K562 (cell line): ENCODE measurements at regions not wholly inside any gene's neighbourhood (a gene's known extent, or its start where the extent isn't known, plus 50 kb on each side); places are given as distances from the start of the nearest gene placed in this dataset.

Experiments used
- ATAC-seq: fragments of 200-7000 bp; cut with Tn5 transposase; 3 replicates; pipeline ENCODE4 v1.9.1; 2020; ENCODE audit warnings: moderate library complexity
- BruUV-seq: library from RNA; stranded (reverse); fragments of 400-500 nt; replicated peaks from 2 replicates; lab custom pipeline; 2021; lab: Mats Ljungman, UMichigan
- CTCF ChIA-PET: fragments of 300-600 bp; formaldehyde crosslinking; extraction: SDS; loops from one replicate; lab custom pipeline; 2021; ENCODE audit warnings: low intra/inter-chr PET ratio; lab: Yijun Ruan, JAX
- POLR2A ChIA-PET: fragments of 300-600, 350-650 bp; sonication (Branson Sonifier 250); formaldehyde crosslinking; extraction: SDS; loops from one replicate; lab custom pipeline; 2021; ENCODE audit warnings: antibody characterized with exemption, inconsistent platforms; lab: Yijun Ruan, JAX
- DNase-seq, 4 experiments: peaks; one replicate each; pipeline versions ENCODE4 v3.0.0 to v3.0.0-alpha.2; 2011 to 2018; ENCODE audit warnings: low spot score in 3 of 4, mixed read lengths in 3 of 4; ENCODE audit errors: extremely low read depth in 1 of 4
- FAIRE-seq: peaks from 2 replicates; lab custom pipeline; 2011; peaks lifted over from hg19 to GRCh38; lab: Jason Lieb, UNC
- H2AFZ ChIP-seq: 2 replicates; pipeline ENCODE4 v1.6.0; 2011; ENCODE audit warnings: low read depth, low read length, control low read depth, inconsistent platforms
- H3K27ac ChIP-seq: fragments of 200-600 bp; 3 replicates; pipeline ENCODE4 v1.8.0; 2011; ENCODE audit warnings: low read depth, mild to moderate bottlenecking, control low read depth, inconsistent platforms, low read length, moderate library complexity, mixed read lengths; ENCODE audit errors: extremely low read depth
- H3K27me3 ChIP-seq, 2 experiments: fragments of 300-600 bp in 1 of 2; 2 replicates in 1 of 2; 3 replicates in 1 of 2; pipeline versions ENCODE4 v1.6.0 to v1.8.0; 2011; ENCODE audit warnings: inconsistent platforms in 2 of 2, low read length in 2 of 2, mild to moderate bottlenecking in 1 of 2, mixed read lengths in 1 of 2, moderate library complexity in 1 of 2; ENCODE audit not compliant: control insufficient read depth in 2 of 2, insufficient read depth in 2 of 2
- H3K36me3 ChIP-seq: fragments of 300-600 bp; 3 replicates; pipeline ENCODE4 v1.8.0; 2011; ENCODE audit warnings: mild to moderate bottlenecking, low read length, inconsistent platforms; ENCODE audit not compliant: control insufficient read depth, insufficient read depth
- H3K4me1 ChIP-seq, 2 experiments: fragments of 200-600 bp in 1 of 2; replicated peaks in 1 of 2; 2 replicates in 1 of 2; 3 replicates in 1 of 2; pipeline versions ENCODE4 v1.5.1 to v1.8.0; 2011; ENCODE audit warnings: inconsistent platforms in 2 of 2, low read length in 2 of 2, mild to moderate bottlenecking in 1 of 2, mixed read lengths in 1 of 2, moderate library complexity in 1 of 2; ENCODE audit not compliant: control insufficient read depth in 2 of 2, insufficient read depth in 2 of 2
- H3K4me2 ChIP-seq: 2 replicates; pipeline ENCODE4 v1.6.1; 2011; ENCODE audit warnings: low read length, control low read depth, inconsistent platforms, mixed read lengths; ENCODE audit not compliant: insufficient read depth
- H3K4me3 ChIP-seq: fragments of 200-600 bp; sonication (generic), shearing (Covaris generic); 2 replicates; pipeline ENCODE4 v1.5.1; 2016; ENCODE audit warnings: control low read depth, inconsistent platforms
- H3K79me2 ChIP-seq: fragments of 200-600 bp; 3 replicates; pipeline ENCODE4 v1.8.0; 2011; ENCODE audit warnings: low read length, inconsistent platforms; ENCODE audit not compliant: control insufficient read depth, insufficient read depth
- H3K9ac ChIP-seq, 2 experiments: 2 replicates each; pipeline versions ENCODE4 v1.6.0 to v1.6.1; 2011; ENCODE audit warnings: low read depth in 2 of 2, low read length in 2 of 2, control low read depth in 1 of 2, inconsistent platforms in 1 of 2, mild to moderate bottlenecking in 1 of 2, mixed read lengths in 1 of 2; ENCODE audit not compliant: insufficient read depth in 1 of 2
- H3K9me1 ChIP-seq: one replicate; pipeline ENCODE4 v1.6.0; 2011; ENCODE audit warnings: inconsistent platforms, mild to moderate bottlenecking, low read length, moderate library complexity; ENCODE audit not compliant: control insufficient read depth, insufficient read depth
- H3K9me3 ChIP-seq: replicated peaks from 2 replicates; pipeline ENCODE4 v1.5.1; 2011; ENCODE audit warnings: low read depth, low read length, inconsistent platforms; ENCODE audit not compliant: control insufficient read depth, insufficient read depth
- H4K20me1 ChIP-seq: replicated peaks from 2 replicates; pipeline ENCODE4 v1.6.1; 2011; ENCODE audit warnings: low read length, inconsistent platforms, mixed read lengths; ENCODE audit not compliant: control insufficient read depth, insufficient read depth
- BACH1 ChIP-seq: fragments of 200-800 bp; sonication (Bioruptor generic); IDR thresholded peaks from 2 replicates; pipeline ENCODE4 v1.6.1; 2016; ENCODE audit warnings: missing genetic modification characterization, missing compliant biosample characterization
- FOXA3 ChIP-seq, 2 experiments: fragments of 450-650 bp in 1 of 2; sonication (generic) in 1 of 2; formaldehyde crosslinking; IDR thresholded peaks in 1 of 2; conservative IDR thresholded peaks in 1 of 2; 2 replicates each; pipeline versions ENCODE4 v1.4.0 to v1.8.0; 2020 to 2022; ENCODE audit warnings: mild to moderate bottlenecking in 2 of 2, missing genetic modification reagents in 1 of 2
- JUNB ChIP-seq: fragments of 450-650 bp; formaldehyde crosslinking; conservative IDR thresholded peaks from 2 replicates; pipeline ENCODE4 v1.4.0; 2020; ENCODE audit warnings: mild to moderate bottlenecking
- KAT2B ChIP-seq: IDR thresholded peaks from one replicate; pipeline ENCODE4 v1.6.1; 2012; ENCODE audit warnings: low read depth, mild to moderate bottlenecking, control low read depth, inconsistent platforms, low read length, moderate library complexity
- PHB2 ChIP-seq: fragments of 450-650 bp; IDR thresholded peaks from 2 replicates; pipeline ENCODE4 v1.6.1; 2017; ENCODE audit warnings: low read depth
- SNRNP70 ChIP-seq: fragments of 200-400 bp; formaldehyde crosslinking; optimal IDR thresholded peaks from 2 replicates; pipeline ENCODE3; 2017; ENCODE audit warnings: low read depth, low read length
- THRAP3 ChIP-seq: fragments of 450-650 bp; IDR thresholded peaks from 2 replicates; pipeline ENCODE4 v1.6.1; 2016; ENCODE audit warnings: mild to moderate bottlenecking, inconsistent platforms, borderline replicate concordance
- ZC3H11A ChIP-seq: IDR thresholded peaks from 2 replicates; pipeline ENCODE4 v1.6.1; 2012; ENCODE audit warnings: low read depth, low read length, improper control_type of control experiment
- ZNF263 ChIP-seq: sonication (generic); formaldehyde crosslinking; IDR thresholded peaks from 2 replicates; pipeline ENCODE4 v1.8.0; 2022; ENCODE audit warnings: mild to moderate bottlenecking, missing genetic modification reagents, borderline replicate concordance
- WGBS: fragments of 100-300 bp; shearing (Covaris generic); methylation state at CpG from one replicate; pipeline ENCODE4 v1.1.6; 2016; ENCODE audit warnings: low coverage, mixed read lengths; ENCODE audit not compliant: insufficient coverage; ENCODE audit errors: missing lambda C conversion rate; 5-methylcytosine and 5-hydroxymethylcytosine counted together
- in situ Hi-C: fragments of 300-500 bp; cut with MboI; formaldehyde crosslinking; loops from 4 replicates; pipeline ENCODE4 v1.15.0; 2018; ENCODE audit warnings: inconsistent platforms, mixed read lengths
- intact Hi-C: fragments of 100-400 bp; cut with micrococcal nuclease; formaldehyde crosslinking; loops from 2 replicates; pipeline ENCODE4 v1.14.2; 2022
- TF ChIP-seq, protein P1 (sequence below): fragments of 250-450 bp; sonication (Bioruptor Pico); IDR thresholded peaks from 2 replicates; pipeline ENCODE4 v1.4.0; 2020
- TF ChIP-seq, protein P2 (sequence below): fragments of 250-450 bp; sonication (Bioruptor Pico); IDR thresholded peaks from 2 replicates; pipeline ENCODE4 v1.5.0; 2021
- TF ChIP-seq, protein P3 (sequence below): fragments of 250-450 bp; sonication (Bioruptor Pico); IDR thresholded peaks from 2 replicates; pipeline ENCODE4 v1.4.0; 2020; ENCODE audit warnings: mild to moderate bottlenecking, moderate library complexity
- TF ChIP-seq, protein P4 (sequence below): fragments of 250-450 bp; sonication (Bioruptor Pico); IDR thresholded peaks from 2 replicates; pipeline ENCODE4 v1.6.1; 2021; ENCODE audit warnings: mild to moderate bottlenecking
- TF ChIP-seq, protein P5 (sequence below): fragments of 200-800 bp; sonication (Bioruptor generic); IDR thresholded peaks from 2 replicates; pipeline ENCODE4 v1.6.1; 2017; ENCODE audit warnings: missing genetic modification characterization, missing compliant biosample characterization
- TF ChIP-seq, protein P6 (sequence below): IDR thresholded peaks from 2 replicates; pipeline ENCODE4 v1.6.1; 2016; ENCODE audit warnings: missing genetic modification characterization, missing compliant biosample characterization

DNA sequence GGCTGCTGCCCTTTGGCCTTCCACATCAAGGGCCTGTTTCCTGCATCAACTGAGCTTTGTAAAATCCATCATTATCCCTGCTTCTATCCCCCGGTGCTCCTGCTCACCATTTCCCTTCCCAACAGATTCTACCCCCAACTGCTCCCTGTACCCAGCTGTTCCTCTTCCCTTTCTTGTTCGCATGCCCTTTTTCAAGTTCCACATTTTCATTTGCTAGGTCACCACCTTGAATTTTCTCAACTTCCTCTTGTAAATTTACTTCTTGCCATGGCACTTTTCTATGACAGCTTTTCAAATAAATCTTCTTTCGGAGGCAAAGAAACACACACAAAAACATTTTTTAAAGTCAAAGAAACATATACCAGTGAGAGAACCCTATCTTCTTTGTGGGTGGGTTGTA lies 330.5 kb upstream of the ADGRL2 start:
- Histone ChIP-seq H3K27ac (no peak overlapping the region), H3K9me3 (no peaks in the 10 kb centered on the region), H3K36me3 (no peaks in the 10 kb centered on the region), H3K4me2 (no peak overlapping the region), H3K27me3 (no peaks in the 10 kb centered on the region), H3K4me1 (no peaks in the 10 kb centered on the region), H3K4me3 (no peak overlapping the region), H3K79me2 (no peaks in the 10 kb centered on the region), H3K9me1 (no peaks in the 10 kb centered on the region), H2AFZ (no peak overlapping the region), H4K20me1 (no peaks in the 10 kb centered on the region), H3K9ac (no peak overlapping the region)
- ChIA-PET POLR2A (no interaction called here), CTCF (no interaction called here)
- intact Hi-C loops (no loop called here), in situ Hi-C loops (no loop called here)
- WGBS: 0% methylated on average over 3 of the region's 3 CpGs
- BruUV-seq: no TSS peak
- DNase-seq (no peak), ATAC-seq (no peak), FAIRE-seq (no peak)
- no peak for TF ChIP-seq ZC3H11A
- TF ChIP-seq, protein P1, sequence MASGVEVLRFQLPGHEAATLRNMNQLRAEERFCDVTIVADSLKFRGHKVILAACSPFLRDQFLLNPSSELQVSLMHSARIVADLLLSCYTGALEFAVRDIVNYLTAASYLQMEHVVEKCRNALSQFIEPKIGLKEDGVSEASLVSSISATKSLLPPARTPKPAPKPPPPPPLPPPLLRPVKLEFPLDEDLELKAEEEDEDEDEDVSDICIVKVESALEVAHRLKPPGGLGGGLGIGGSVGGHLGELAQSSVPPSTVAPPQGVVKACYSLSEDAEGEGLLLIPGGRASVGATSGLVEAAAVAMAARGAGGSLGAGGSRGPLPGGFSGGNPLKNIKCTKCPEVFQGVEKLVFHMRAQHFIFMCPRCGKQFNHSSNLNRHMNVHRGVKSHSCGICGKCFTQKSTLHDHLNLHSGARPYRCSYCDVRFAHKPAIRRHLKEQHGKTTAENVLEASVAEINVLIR (CRISPR knock-in tag): no peak
- TF ChIP-seq KAT2B: no peak
- TF ChIP-seq, protein P2, sequence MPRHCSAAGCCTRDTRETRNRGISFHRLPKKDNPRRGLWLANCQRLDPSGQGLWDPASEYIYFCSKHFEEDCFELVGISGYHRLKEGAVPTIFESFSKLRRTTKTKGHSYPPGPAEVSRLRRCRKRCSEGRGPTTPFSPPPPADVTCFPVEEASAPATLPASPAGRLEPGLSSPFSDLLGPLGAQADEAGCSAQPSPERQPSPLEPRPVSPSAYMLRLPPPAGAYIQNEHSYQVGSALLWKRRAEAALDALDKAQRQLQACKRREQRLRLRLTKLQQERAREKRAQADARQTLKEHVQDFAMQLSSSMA (CRISPR knock-in tag): no peak
- TF ChIP-seq FOXA3 (CRISPR knock-in tag; conservative IDR thresholded peaks at IDR 0.05 in 1 of 2, IDR thresholded peaks at IDR 0.05 in 1 of 2): no peak
- TF ChIP-seq, protein P3, sequence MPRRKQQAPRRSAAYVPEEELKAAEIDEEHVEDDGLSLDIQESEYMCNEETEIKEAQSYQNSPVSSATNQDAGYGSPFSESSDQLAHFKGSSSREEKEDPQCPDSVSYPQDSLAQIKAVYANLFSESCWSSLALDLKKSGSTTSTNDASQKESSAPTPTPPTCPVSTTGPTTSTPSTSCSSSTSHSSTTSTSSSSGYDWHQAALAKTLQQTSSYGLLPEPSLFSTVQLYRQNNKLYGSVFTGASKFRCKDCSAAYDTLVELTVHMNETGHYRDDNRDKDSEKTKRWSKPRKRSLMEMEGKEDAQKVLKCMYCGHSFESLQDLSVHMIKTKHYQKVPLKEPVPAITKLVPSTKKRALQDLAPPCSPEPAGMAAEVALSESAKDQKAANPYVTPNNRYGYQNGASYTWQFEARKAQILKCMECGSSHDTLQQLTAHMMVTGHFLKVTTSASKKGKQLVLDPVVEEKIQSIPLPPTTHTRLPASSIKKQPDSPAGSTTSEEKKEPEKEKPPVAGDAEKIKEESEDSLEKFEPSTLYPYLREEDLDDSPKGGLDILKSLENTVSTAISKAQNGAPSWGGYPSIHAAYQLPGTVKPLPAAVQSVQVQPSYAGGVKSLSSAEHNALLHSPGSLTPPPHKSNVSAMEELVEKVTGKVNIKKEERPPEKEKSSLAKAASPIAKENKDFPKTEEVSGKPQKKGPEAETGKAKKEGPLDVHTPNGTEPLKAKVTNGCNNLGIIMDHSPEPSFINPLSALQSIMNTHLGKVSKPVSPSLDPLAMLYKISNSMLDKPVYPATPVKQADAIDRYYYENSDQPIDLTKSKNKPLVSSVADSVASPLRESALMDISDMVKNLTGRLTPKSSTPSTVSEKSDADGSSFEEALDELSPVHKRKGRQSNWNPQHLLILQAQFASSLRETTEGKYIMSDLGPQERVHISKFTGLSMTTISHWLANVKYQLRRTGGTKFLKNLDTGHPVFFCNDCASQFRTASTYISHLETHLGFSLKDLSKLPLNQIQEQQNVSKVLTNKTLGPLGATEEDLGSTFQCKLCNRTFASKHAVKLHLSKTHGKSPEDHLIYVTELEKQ (CRISPR knock-in tag): no peak
- TF ChIP-seq BACH1 (tag): no peak
- no peak for TF ChIP-seq THRAP3
- TF ChIP-seq, protein P4, sequence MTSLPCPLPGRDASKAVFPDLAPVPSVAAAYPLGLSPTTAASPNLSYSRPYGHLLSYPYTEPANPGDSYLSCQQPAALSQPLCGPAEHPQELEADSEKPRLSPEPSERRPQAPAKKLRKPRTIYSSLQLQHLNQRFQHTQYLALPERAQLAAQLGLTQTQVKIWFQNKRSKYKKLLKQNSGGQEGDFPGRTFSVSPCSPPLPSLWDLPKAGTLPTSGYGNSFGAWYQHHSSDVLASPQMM (CRISPR knock-in tag): no peak
- no peak for TF ChIP-seq SNRNP70
- no peak for TF ChIP-seq ZNF263 (CRISPR knock-in tag)
- TF ChIP-seq, protein P5, sequence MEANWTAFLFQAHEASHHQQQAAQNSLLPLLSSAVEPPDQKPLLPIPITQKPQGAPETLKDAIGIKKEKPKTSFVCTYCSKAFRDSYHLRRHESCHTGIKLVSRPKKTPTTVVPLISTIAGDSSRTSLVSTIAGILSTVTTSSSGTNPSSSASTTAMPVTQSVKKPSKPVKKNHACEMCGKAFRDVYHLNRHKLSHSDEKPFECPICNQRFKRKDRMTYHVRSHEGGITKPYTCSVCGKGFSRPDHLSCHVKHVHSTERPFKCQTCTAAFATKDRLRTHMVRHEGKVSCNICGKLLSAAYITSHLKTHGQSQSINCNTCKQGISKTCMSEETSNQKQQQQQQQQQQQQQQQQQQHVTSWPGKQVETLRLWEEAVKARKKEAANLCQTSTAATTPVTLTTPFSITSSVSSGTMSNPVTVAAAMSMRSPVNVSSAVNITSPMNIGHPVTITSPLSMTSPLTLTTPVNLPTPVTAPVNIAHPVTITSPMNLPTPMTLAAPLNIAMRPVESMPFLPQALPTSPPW (CRISPR knock-in tag): no peak
- no peak for TF ChIP-seq JUNB (CRISPR knock-in tag)
- TF ChIP-seq, protein P6, sequence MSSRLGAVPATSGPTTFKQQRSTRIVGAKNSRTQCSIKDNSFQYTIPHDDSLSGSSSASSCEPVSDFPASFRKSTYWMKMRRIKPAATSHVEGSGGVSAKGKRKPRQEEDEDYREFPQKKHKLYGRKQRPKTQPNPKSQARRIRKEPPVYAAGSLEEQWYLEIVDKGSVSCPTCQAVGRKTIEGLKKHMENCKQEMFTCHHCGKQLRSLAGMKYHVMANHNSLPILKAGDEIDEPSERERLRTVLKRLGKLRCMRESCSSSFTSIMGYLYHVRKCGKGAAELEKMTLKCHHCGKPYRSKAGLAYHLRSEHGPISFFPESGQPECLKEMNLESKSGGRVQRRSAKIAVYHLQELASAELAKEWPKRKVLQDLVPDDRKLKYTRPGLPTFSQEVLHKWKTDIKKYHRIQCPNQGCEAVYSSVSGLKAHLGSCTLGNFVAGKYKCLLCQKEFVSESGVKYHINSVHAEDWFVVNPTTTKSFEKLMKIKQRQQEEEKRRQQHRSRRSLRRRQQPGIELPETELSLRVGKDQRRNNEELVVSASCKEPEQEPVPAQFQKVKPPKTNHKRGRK: no peak
- no peak for TF ChIP-seq PHB2
